B cell (primary cell): ENCODE measurements at regions not wholly inside any gene's neighbourhood (a gene's known extent, or its start where the extent isn't known, plus 50 kb on each side); places are given as distances from the start of the nearest gene placed in this dataset.

Experiments used
- ATAC-seq: fragments of 200-7000 bp; cut with Tn5 transposase; one replicate; pipeline ENCODE4 v1.10.0; 2021; ENCODE audit warnings: low read depth, mild to moderate bottlenecking, moderate number of reproducible peaks, moderate library complexity
- CTCF ChIA-PET: fragments of 350-600 bp; sonication (Branson Sonifier 250); formaldehyde crosslinking; loops from one replicate; lab custom pipeline; 2021; ENCODE audit warnings: antibody characterized with exemption, inconsistent platforms; lab: Charles Lee
- POLR2A ChIA-PET: fragments of 350-600 bp; sonication (Branson Sonifier 250); formaldehyde crosslinking; loops from one replicate; lab custom pipeline; 2021; ENCODE audit warnings: antibody characterized with exemption; lab: Charles Lee
- DNase-seq: peaks from one replicate; pipeline ENCODE4 v3.0.0; 2013
- H2AFZ ChIP-seq: 2 replicates; pipeline ENCODE4 v1.6.1; 2012; ENCODE audit warnings: mild to moderate bottlenecking, low read depth, low read length; ENCODE audit not compliant: insufficient read depth, poor library complexity, severe bottlenecking
- H3K27ac ChIP-seq, 2 donors: 1 replicate in 1 of 2; 2 replicates in 1 of 2; pipeline ENCODE4 v1.5.1; 2012 to 2013; ENCODE audit warnings: low read length in 2 of 2, mild to moderate bottlenecking in 2 of 2, moderate library complexity in 1 of 2
- H3K27me3 ChIP-seq, 4 experiments: fragments of 200-600 bp in 1 of 4; sonication (generic) in 1 of 4; replicated peaks in 1 of 4; 1 replicate in 2 of 4; 2 replicates in 2 of 4; pipeline versions ENCODE4 v1.6.1 to v1.7.0; 2013 to 2016; ENCODE audit warnings: low read length in 3 of 4, mild to moderate bottlenecking in 2 of 4, mixed read lengths in 1 of 4, moderate library complexity in 1 of 4; ENCODE audit not compliant: insufficient read depth in 4 of 4, control insufficient read depth in 3 of 4; ENCODE audit errors: control extremely low read depth in 1 of 4
- H3K36me3 ChIP-seq, 2 experiments: replicated peaks in 1 of 2; 1 replicate in 1 of 2; 2 replicates in 1 of 2; pipeline versions ENCODE4 v1.6.1 to v1.7.1; 2013; ENCODE audit warnings: low read length in 1 of 2; ENCODE audit not compliant: insufficient read depth in 2 of 2, control insufficient read depth in 1 of 2; ENCODE audit errors: control extremely low read depth in 1 of 2, extremely low read depth in 1 of 2
- H3K4me1 ChIP-seq, 2 donors: fragments of 200-600 bp in 1 of 2; sonication (generic) in 1 of 2; 1 replicate in 1 of 2; 2 replicates in 1 of 2; pipeline versions ENCODE4 v1.5.1 to v1.6.1; 2013 to 2017; ENCODE audit warnings: low read length in 2 of 2; ENCODE audit not compliant: control insufficient read depth in 2 of 2, insufficient read depth in 2 of 2
- H3K4me2 ChIP-seq: replicated peaks from 2 replicates; pipeline ENCODE3; 2012; ENCODE audit warnings: mild to moderate bottlenecking, low read depth, low read length; ENCODE audit not compliant: poor library complexity, severe bottlenecking
- H3K4me3 ChIP-seq, 5 experiments: fragments of 200-600 bp in 1 of 5; sonication (generic) in 1 of 5; 1 replicate in 3 of 5; 2 replicates in 2 of 5; pipeline versions ENCODE4 v1.5.1 to v1.7.0; 2011 to 2016; ENCODE audit warnings: low read length in 4 of 5, mild to moderate bottlenecking in 4 of 5, low read depth in 2 of 5, control low read depth in 1 of 5, moderate library complexity in 1 of 5; ENCODE audit not compliant: insufficient read depth in 1 of 5; ENCODE audit errors: control extremely low read depth in 1 of 5, extremely low read depth in 1 of 5
- H3K79me2 ChIP-seq: fragments of 200-600 bp; sonication (generic); one replicate; pipeline ENCODE4 v1.6.0; 2016; ENCODE audit warnings: low read length; ENCODE audit not compliant: control insufficient read depth, insufficient read depth
- H3K9ac ChIP-seq: fragments of 200-600 bp; sonication (generic); 2 replicates; pipeline ENCODE4 v1.6.1; 2017; ENCODE audit warnings: mild to moderate bottlenecking, low read length, moderate library complexity
- H3K9me3 ChIP-seq, 3 donors: one replicate each; pipeline versions ENCODE4 v1.6.1 to v1.7.1; 2013; ENCODE audit warnings: low read length in 2 of 3; ENCODE audit not compliant: control insufficient read depth in 2 of 3, insufficient read depth in 1 of 3; ENCODE audit errors: control extremely low read depth in 1 of 3
- H4K20me1 ChIP-seq: 2 replicates; pipeline ENCODE4 v1.6.0; 2012; ENCODE audit warnings: mild to moderate bottlenecking, low read length; ENCODE audit not compliant: insufficient read depth, control insufficient read depth, poor library complexity, severe bottlenecking
- H3K27ac Mint-ChIP-seq: one replicate; pipeline ENCODE4 v1.8.0; 2021; ENCODE audit warnings: mixed read lengths
- H3K27me3 Mint-ChIP-seq: one replicate; pipeline ENCODE4 v1.8.0; 2021; ENCODE audit warnings: mixed read lengths
- H3K4me1 Mint-ChIP-seq: one replicate; pipeline ENCODE4 v1.8.0; 2021; ENCODE audit warnings: mixed read lengths
- H3K4me3 Mint-ChIP-seq: one replicate; pipeline ENCODE4 v1.8.0; 2021; ENCODE audit warnings: mixed read lengths
- H3K9me3 Mint-ChIP-seq: one replicate; pipeline ENCODE4 v1.8.0; 2022; ENCODE audit warnings: mixed read lengths; ENCODE audit not compliant: insufficient read depth
- CTCF ChIP-seq: fragments of 200-600 bp; IDR thresholded peaks from one replicate; pipeline ENCODE4 v1.8.0; 2022; ENCODE audit warnings: antibody characterized with exemption, mild to moderate bottlenecking
- EZH2 ChIP-seq: IDR thresholded peaks from 2 replicates; pipeline ENCODE4 v1.6.1; 2012; ENCODE audit warnings: borderline replicate concordance, low read depth, mild to moderate bottlenecking, moderate library complexity, low read length; ENCODE audit not compliant: insufficient read depth, poor library complexity, severe bottlenecking
- WGBS: methylation state at CpG from one replicate; pipeline ENCODE4 v1.1.5; 2013; ENCODE audit warnings: missing lambda C conversion rate; ENCODE audit not compliant: insufficient coverage; 5-methylcytosine and 5-hydroxymethylcytosine counted together
- intact Hi-C: fragments of 100-400 bp; cut with micrococcal nuclease; formaldehyde crosslinking; loops from one replicate; pipeline ENCODE4 v1.10.0; 2022

DNA sequence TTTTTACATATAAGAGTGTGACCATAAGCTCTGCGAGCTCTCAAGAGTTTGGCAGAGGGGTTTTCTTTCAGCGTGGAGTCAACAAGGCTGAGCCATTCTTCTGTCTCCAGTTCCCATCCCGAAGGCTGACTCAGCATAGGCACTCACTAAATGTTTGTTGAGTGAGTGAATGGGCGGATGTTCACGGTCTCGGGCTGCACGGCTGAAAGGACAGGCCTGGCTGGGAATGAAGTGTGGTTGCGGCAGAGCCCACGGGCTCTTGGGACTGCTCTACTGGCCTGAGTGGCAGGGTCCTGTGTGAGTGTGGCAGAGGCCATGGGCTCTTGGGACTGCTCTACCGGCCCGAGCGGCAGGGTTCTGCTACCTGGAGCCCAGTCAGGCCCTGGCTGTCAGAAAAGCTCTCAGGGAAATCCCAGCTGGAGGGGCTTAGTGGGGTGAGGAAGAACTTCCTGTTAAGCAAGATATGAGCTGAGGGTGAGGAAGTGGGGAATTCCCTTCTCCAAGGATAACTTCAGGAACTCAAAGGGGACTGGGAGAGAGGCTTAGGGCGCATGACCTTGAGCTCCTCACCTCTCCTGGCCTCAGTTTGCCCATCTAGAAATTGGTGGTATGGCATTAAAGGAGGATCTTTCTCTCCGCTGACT lies 56.6 kb upstream of the C1orf174 start:
- peaks cover 0 to 9% (median 0%) of the 10 kb centered on the region in 4 experiments for H3K27me3 ChIP-seq
- H3K79me2 ChIP-seq: no peaks in the 10 kb centered on the region
- no peak overlapping the region for H3K27ac ChIP-seq
- TF ChIP-seq CTCF (no peak), EZH2 (no peak)
- Mint-ChIP-seq H3K27me3 (peaks cover 22% of the 10 kb centered on the region), H3K27ac (no peak overlapping the region), H3K4me1 (no peaks in the 10 kb centered on the region), H3K4me3 (no peak overlapping the region), H3K9me3 (no peaks in the 10 kb centered on the region)
- H3K36me3 ChIP-seq: no peaks in the 10 kb centered on the region
- POLR2A ChIA-PET: no interaction called here
- H4K20me1 ChIP-seq: no peaks in the 10 kb centered on the region
- intact Hi-C loops: no loop called here
- no peak overlapping the region for H3K4me2 ChIP-seq
- no peak overlapping the region for H3K9ac ChIP-seq
- H3K9me3 ChIP-seq: no peaks in the 10 kb centered on the region
- no peak overlapping the region for H3K4me3 ChIP-seq
- 86% methylated on average over 12 of the region's 14 CpGs for WGBS
- no peak overlapping the region for H2AFZ ChIP-seq
- ATAC-seq (no peak), DNase-seq (no peak)
- H3K4me1 ChIP-seq: no peaks in the 10 kb centered on the region
- CTCF ChIA-PET: no interaction called here

GRCh38 chr1:3959361-3959760 lies 59.3 kb upstream of the C1orf174 start:
- H4K20me1 ChIP-seq: no peaks in the 10 kb centered on the region
- H3K4me1 Mint-ChIP-seq: no peaks in the 10 kb centered on the region
- H3K27me3 ChIP-seq: peaks cover 0 to 5% (median 0%) of the 10 kb centered on the region in 4 experiments
- no peak overlapping the region for H3K4me3 Mint-ChIP-seq
- ChIA-PET POLR2A (no interaction called here), CTCF (no interaction called here)
- H3K9me3 ChIP-seq: no peaks in the 10 kb centered on the region
- H3K36me3 ChIP-seq: no peaks in the 10 kb centered on the region
- ATAC-seq (no peak), DNase-seq (no peak)
- no peak overlapping the region for H3K4me2 ChIP-seq
- H3K4me1 ChIP-seq: no peaks in the 10 kb centered on the region
- H3K27ac ChIP-seq: no peak overlapping the region
- no peak overlapping the region for H3K27ac Mint-ChIP-seq
- H3K79me2 ChIP-seq: no peaks in the 10 kb centered on the region
- intact Hi-C loops: no loop called here
- no peak for TF ChIP-seq CTCF
- TF ChIP-seq EZH2: no peak
- no peak overlapping the region for H3K9ac ChIP-seq
- no peak overlapping the region for H3K4me3 ChIP-seq
- H3K9me3 Mint-ChIP-seq: no peaks in the 10 kb centered on the region
- 87% methylated on average over 12 of the region's 12 CpGs for WGBS
- no peak overlapping the region for H2AFZ ChIP-seq
- H3K27me3 Mint-ChIP-seq: peaks cover 9% of the 10 kb centered on the region
